ENCODE measurements at regions not wholly inside any gene's neighbourhood (a gene's known extent, or its start where the extent isn't known, plus 50 kb on each side); places are given as distances from the start of the nearest gene placed in this dataset.

DNA sequence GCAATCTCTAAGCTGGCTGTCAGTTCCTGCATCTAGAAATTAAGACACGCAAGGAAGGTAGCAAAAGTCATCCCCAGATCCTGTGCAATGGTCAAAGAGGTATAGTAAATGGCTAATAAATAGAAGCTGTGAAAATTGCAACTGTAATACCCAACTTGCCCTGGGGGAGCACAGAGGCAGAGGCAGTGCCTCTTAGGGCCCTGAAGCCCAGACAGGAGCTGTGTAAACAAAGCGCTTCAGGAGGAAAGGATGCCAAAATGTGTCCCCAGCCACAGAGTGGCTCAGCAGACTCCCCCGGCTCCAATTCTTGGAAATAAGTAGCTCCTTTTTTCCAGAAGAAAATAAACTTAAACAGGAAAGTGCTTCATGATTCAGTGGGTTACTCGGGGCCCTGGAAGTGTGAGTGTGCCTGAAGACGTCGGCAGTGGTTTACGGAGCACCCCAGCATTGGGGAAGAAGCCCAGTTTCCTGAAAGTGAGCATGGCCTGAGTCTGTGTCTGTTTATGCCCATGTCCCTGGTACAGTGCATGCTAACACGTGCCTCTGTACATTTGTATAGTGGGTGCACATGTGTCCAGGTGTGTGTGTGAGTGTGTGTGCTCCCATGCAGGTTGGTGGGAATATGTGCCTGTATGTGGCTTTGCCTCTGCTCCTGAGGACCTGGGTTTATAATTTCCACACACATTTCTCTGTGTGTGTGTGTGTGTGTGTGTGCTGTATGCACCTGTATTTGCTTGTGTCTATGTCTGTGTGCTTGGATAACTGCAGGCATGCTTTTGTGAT lies 246.7 kb downstream of the MAFB start:
- Histone ChIP-seq H3K27ac (no peak overlapping the region), H3K4me3 (ENCODE audit: low read depth, low read length) (no peak overlapping the region), H3K36me3 (replicated peaks) (no peaks in the 10 kb centered on the region), H3K27me3 (replicated peaks) (no peaks in the 10 kb centered on the region)
- in situ Hi-C loops (cut with HindIII; ENCODE audit: low pct_ligation_motif_present, low sequenced_read_pairs), result no loop called here
- DNase-seq, result peak; percentile 4
- peak; percentile 24 for TF ChIP-seq CTCF (IDR thresholded peaks at IDR 0.05; ENCODE audit: low read depth, low read length, missing control alignments)

DNA sequence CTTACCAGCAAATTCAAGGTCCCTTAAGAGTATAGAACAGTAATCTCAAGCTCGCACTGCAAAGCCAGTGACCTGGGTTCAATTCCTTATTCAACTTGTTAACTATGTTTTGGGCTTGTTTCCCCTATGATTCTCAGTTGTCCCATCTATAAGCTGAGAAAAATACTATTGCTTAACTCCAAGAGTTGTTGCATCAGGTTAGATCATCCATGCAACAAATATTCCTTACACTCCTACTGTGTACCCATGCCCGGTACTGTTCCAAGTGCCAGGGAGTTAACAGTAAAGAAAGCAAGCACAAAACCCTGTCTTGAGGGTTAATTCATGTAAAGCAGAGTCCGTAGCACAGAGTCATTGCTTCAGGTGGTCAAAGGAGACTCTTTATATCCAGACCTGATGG lies 247.3 kb downstream of the MAFB start:
- in situ Hi-C loops (cut with HindIII; ENCODE audit: low pct_ligation_motif_present, low sequenced_read_pairs), result no loop called here
- no peak overlapping the region for H3K4me3 ChIP-seq (ENCODE audit: low read depth, low read length)
- TF ChIP-seq CTCF (IDR thresholded peaks at IDR 0.05; ENCODE audit: low read depth, low read length, missing control alignments), result no peak
- H3K27ac ChIP-seq, result no peak overlapping the region
- H3K27me3 ChIP-seq (replicated peaks), result no peaks in the 10 kb centered on the region
- no peaks in the 10 kb centered on the region for H3K36me3 ChIP-seq (replicated peaks)
- DNase-seq, result no peak

- Histone ChIP-seq H3K36me3 (replicated peaks) (no peaks in the 10 kb centered on the region), H3K4me3 (ENCODE audit: low read depth, low read length) (no peak overlapping the region), H3K27ac (no peak overlapping the region), H3K27me3 (replicated peaks) (no peaks in the 10 kb centered on the region)
- in situ Hi-C loops (cut with HindIII; ENCODE audit: low pct_ligation_motif_present, low sequenced_read_pairs), result no loop called here
- TF ChIP-seq CTCF (IDR thresholded peaks at IDR 0.05; ENCODE audit: low read depth, low read length, missing control alignments), result no peak
- DNase-seq, result peak; percentile 54
Measured at GRCh38 chr20:40438161-40438830, 250.7 kb downstream of the MAFB start.

- in situ Hi-C loops (cut with HindIII; ENCODE audit: low pct_ligation_motif_present, low sequenced_read_pairs), result no loop called here
Measured at GRCh38 chr20:40436011-40436410, 253.0 kb downstream of the MAFB start.

GRCh38 chr20:40435146-40435895 lies 253.7 kb downstream of the MAFB start:
- Histone ChIP-seq H3K27ac (no peak overlapping the region), H3K4me3 (ENCODE audit: low read depth, low read length) (no peak overlapping the region), H3K36me3 (replicated peaks) (no peaks in the 10 kb centered on the region), H3K27me3 (replicated peaks) (no peaks in the 10 kb centered on the region)
- no peak for DNase-seq
- no peak for TF ChIP-seq CTCF (IDR thresholded peaks at IDR 0.05; ENCODE audit: low read depth, low read length, missing control alignments)
- in situ Hi-C loops (cut with HindIII; ENCODE audit: low pct_ligation_motif_present, low sequenced_read_pairs), result no loop called here

More at GRCh38 chr20:40436011-40436410, 253.0 kb downstream of the MAFB start:
- TF ChIP-seq CTCF (IDR thresholded peaks at IDR 0.05; ENCODE audit: low read depth, low read length, missing control alignments), result no peak
- no peaks in the 10 kb centered on the region for H3K36me3 ChIP-seq (replicated peaks)
- H3K4me3 ChIP-seq (ENCODE audit: low read depth, low read length), result no peak overlapping the region
- no peak for DNase-seq
- no peaks in the 10 kb centered on the region for H3K27me3 ChIP-seq (replicated peaks)
- no peak overlapping the region for H3K27ac ChIP-seq
